ENCODE measurements at regions not wholly inside any gene's neighbourhood (a gene's known extent, or its start where the extent isn't known, plus 50 kb on each side); places are given as distances from the start of the nearest gene placed in this dataset.

DNA sequence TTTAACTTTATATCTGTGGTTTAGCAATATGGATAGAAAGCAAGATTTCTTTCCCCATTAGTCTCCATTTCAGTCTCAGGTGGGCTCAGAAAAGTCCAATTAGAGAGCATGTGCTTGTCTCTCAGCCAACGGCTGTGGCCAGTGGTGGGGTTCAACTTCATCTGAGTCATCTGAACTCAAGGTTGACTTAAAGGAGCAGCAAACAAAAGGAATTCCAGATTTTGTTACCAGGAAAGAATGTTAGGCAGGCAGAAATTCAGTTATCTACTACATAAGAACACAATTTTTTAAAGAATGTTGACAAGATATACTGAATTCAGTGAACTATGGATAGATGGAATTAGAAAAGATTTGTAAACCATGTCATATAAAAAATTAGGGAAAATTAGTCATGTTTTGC lies 784.1 kb downstream of the MAT2B start:
- Mint-ChIP-seq H3K9me3 (ENCODE audit: low read depth) (peaks cover 25% of the 10 kb centered on the region), H3K27me3 (no peaks in the 10 kb centered on the region), H3K27ac (no peak overlapping the region), H3K4me3 (ENCODE audit: low read depth) (no peak overlapping the region), H3K4me1 (ENCODE audit: low read depth) (peaks cover 3% of the 10 kb centered on the region), H3K36me3 (ENCODE audit: insufficient read depth) (no peaks in the 10 kb centered on the region)
- DNase-seq (ENCODE audit: low spot score, unreplicated experiment) = no peak
- TF ChIP-seq, protein P1, sequence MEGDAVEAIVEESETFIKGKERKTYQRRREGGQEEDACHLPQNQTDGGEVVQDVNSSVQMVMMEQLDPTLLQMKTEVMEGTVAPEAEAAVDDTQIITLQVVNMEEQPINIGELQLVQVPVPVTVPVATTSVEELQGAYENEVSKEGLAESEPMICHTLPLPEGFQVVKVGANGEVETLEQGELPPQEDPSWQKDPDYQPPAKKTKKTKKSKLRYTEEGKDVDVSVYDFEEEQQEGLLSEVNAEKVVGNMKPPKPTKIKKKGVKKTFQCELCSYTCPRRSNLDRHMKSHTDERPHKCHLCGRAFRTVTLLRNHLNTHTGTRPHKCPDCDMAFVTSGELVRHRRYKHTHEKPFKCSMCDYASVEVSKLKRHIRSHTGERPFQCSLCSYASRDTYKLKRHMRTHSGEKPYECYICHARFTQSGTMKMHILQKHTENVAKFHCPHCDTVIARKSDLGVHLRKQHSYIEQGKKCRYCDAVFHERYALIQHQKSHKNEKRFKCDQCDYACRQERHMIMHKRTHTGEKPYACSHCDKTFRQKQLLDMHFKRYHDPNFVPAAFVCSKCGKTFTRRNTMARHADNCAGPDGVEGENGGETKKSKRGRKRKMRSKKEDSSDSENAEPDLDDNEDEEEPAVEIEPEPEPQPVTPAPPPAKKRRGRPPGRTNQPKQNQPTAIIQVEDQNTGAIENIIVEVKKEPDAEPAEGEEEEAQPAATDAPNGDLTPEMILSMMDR (IDR thresholded peaks at IDR 0.05; ENCODE audit: unreplicated experiment) = no peak

DNA sequence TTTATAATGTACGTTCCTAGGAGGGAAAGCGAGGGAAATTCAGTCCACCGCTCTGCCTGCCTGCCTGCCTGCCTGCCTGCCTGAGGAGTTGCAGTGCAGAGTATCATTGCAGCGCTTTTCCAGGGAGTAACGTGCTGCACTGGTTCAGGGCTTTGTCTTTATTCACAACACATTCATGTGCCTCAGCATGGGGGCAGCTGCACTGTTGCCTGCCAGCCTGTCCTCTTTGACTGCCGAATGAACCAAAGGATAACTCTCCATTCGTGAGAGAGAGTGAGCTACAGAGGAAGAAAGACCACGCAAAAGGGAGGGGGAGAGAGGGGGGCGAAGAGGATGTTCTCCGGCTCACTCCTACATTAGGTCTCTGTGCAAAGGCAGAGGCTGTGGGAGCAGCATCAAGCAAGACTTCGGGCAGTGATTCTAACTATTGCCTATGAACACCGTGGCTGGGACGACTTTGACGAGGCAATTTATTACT lies 791.2 kb downstream of the MAT2B start:
- Mint-ChIP-seq H3K36me3 (ENCODE audit: insufficient read depth) (no peaks in the 10 kb centered on the region), H3K4me1 (ENCODE audit: low read depth) (peaks cover 23% of the 10 kb centered on the region), H3K27me3 (no peaks in the 10 kb centered on the region), H3K9me3 (ENCODE audit: low read depth) (peaks cover 7% of the 10 kb centered on the region), H3K27ac (peak overlapping the region; percentile 92), H3K4me3 (ENCODE audit: low read depth) (peak overlapping the region; percentile 82)
- peak; percentile 10 for DNase-seq (ENCODE audit: low spot score, unreplicated experiment)
- TF ChIP-seq, protein P1 (IDR thresholded peaks at IDR 0.05; ENCODE audit: unreplicated experiment) = no peak

DNA sequence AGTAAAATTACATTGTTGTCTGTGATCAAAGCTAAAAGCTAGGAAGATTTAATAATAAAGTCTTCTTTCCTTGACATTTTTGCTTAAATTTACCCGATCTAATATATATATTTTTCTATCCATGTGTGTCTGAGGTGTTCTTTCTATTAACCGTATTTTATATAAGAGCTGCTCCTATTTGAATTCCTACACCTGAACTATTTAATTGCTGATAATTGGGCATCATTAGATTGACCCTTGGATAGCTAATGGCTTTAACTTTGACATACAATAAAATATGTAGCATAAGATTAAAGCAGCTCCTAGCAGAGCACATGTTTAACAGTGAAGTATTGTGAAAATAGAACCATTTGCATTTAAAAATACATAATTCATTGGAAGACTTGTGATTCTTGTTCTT lies 792.7 kb downstream of the MAT2B start:
- Mint-ChIP-seq H3K27me3 (no peaks in the 10 kb centered on the region), H3K4me1 (ENCODE audit: low read depth) (peaks cover 27% of the 10 kb centered on the region), H3K4me3 (ENCODE audit: low read depth) (peak overlapping the region; percentile 65), H3K9me3 (ENCODE audit: low read depth) (peaks cover 7% of the 10 kb centered on the region), H3K27ac (no peak overlapping the region), H3K36me3 (ENCODE audit: insufficient read depth) (no peaks in the 10 kb centered on the region)
- no peak for DNase-seq (ENCODE audit: low spot score, unreplicated experiment)
- TF ChIP-seq, protein P1 (IDR thresholded peaks at IDR 0.05; ENCODE audit: unreplicated experiment) = no peak

DNA sequence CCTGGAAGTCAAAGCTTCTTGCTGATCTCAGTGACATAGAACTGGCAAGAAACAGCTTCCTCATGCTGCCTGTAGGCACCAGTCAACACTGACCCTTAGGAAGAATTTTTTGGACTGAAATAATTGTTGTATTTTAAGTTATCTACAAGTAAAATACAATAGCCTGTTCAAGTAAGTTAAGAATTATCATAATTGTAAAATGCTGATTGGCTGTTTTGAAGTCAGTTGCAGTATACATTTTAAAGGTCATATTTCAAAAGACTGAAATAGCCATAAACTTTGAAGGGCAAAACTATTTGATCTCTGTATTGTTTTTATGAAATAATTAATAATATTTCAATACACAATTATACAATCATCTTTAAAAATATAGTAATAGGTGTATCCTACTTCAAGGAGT lies 794.9 kb downstream of the MAT2B start:
- no peak overlapping the region for H3K27ac Mint-ChIP-seq
- H3K36me3 Mint-ChIP-seq (ENCODE audit: insufficient read depth) = no peaks in the 10 kb centered on the region
- no peaks in the 10 kb centered on the region for H3K27me3 Mint-ChIP-seq
- no peaks in the 10 kb centered on the region for H3K9me3 Mint-ChIP-seq (ENCODE audit: low read depth)
- no peak for DNase-seq (ENCODE audit: low spot score, unreplicated experiment)
- peaks cover 27% of the 10 kb centered on the region for H3K4me1 Mint-ChIP-seq (ENCODE audit: low read depth)
- no peak overlapping the region for H3K4me3 Mint-ChIP-seq (ENCODE audit: low read depth)
- TF ChIP-seq, protein P1 (IDR thresholded peaks at IDR 0.05; ENCODE audit: unreplicated experiment) = no peak

DNA sequence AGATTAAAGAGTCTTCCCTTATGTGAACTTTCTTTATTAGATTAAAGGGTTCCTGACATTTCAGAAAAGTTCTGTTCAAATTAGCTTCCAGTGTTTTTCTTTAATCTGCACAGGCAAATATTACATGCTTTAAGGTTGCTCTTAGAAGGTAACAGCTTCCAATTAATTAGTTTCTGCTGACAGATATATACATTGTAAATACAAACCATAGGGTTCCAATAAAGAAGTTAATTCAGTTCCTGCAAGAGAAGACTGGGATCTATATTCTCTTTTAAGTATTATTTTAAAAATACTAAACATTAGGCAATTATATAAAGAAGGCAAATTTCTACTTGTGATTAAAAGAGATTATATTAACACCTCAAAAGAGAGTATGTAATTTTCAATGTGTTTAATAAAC lies 795.7 kb downstream of the MAT2B start:
- no peak overlapping the region for H3K27ac Mint-ChIP-seq
- peaks cover 21% of the 10 kb centered on the region for H3K4me1 Mint-ChIP-seq (ENCODE audit: low read depth)
- TF ChIP-seq, protein P1 (IDR thresholded peaks at IDR 0.05; ENCODE audit: unreplicated experiment) = no peak
- DNase-seq (ENCODE audit: low spot score, unreplicated experiment) = no peak
- no peaks in the 10 kb centered on the region for H3K27me3 Mint-ChIP-seq
- H3K9me3 Mint-ChIP-seq (ENCODE audit: low read depth) = no peaks in the 10 kb centered on the region
- no peak overlapping the region for H3K4me3 Mint-ChIP-seq (ENCODE audit: low read depth)
- H3K36me3 Mint-ChIP-seq (ENCODE audit: insufficient read depth) = no peaks in the 10 kb centered on the region
